ENCODE measurements at regions not wholly inside any gene's neighbourhood (a gene's known extent, or its start where the extent isn't known, plus 50 kb on each side); places are given as distances from the start of the nearest gene placed in this dataset.
A peak's percentile ranks its signal among the peaks of the same experiment; 100 is the strongest.

GRCh38 chr2:121918231-121918630, 162.8 kb downstream of the TSN start:
- DNase-seq (ENCODE audit: low read depth, low spot score), result no peak
- TF ChIP-seq, protein P1, sequence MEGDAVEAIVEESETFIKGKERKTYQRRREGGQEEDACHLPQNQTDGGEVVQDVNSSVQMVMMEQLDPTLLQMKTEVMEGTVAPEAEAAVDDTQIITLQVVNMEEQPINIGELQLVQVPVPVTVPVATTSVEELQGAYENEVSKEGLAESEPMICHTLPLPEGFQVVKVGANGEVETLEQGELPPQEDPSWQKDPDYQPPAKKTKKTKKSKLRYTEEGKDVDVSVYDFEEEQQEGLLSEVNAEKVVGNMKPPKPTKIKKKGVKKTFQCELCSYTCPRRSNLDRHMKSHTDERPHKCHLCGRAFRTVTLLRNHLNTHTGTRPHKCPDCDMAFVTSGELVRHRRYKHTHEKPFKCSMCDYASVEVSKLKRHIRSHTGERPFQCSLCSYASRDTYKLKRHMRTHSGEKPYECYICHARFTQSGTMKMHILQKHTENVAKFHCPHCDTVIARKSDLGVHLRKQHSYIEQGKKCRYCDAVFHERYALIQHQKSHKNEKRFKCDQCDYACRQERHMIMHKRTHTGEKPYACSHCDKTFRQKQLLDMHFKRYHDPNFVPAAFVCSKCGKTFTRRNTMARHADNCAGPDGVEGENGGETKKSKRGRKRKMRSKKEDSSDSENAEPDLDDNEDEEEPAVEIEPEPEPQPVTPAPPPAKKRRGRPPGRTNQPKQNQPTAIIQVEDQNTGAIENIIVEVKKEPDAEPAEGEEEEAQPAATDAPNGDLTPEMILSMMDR (IDR thresholded peaks at IDR 0.05; ENCODE audit: low read depth, low read length), result no peak
- in situ Hi-C loops (cut with HindIII; ENCODE audit: low sequenced_read_pairs), result no loop called here
- no peak overlapping the region for H3K4me3 ChIP-seq (ENCODE audit: low read depth, low read length)

GRCh38 chr2:121919803-121920202, 164.4 kb downstream of the TSN start:
- in situ Hi-C loops (cut with HindIII; ENCODE audit: low sequenced_read_pairs), result no loop called here
- no peak overlapping the region for H3K4me3 ChIP-seq (ENCODE audit: low read depth, low read length)
- TF ChIP-seq, protein P1 (IDR thresholded peaks at IDR 0.05; ENCODE audit: low read depth, low read length), result no peak
- no peak for DNase-seq (ENCODE audit: low read depth, low spot score)

- no peak for DNase-seq (ENCODE audit: low read depth, low spot score)
- H3K4me3 ChIP-seq (ENCODE audit: low read depth, low read length), result no peak overlapping the region
- in situ Hi-C loops (cut with HindIII; ENCODE audit: low sequenced_read_pairs), result no loop called here
- TF ChIP-seq, protein P1 (IDR thresholded peaks at IDR 0.05; ENCODE audit: low read depth, low read length), result no peak
Observed at GRCh38 chr2:121925466-121925865, 170.0 kb downstream of the TSN start.

- H3K4me3 ChIP-seq (ENCODE audit: low read depth, low read length), result no peak overlapping the region
- no peak for DNase-seq (ENCODE audit: low read depth, low spot score)
- TF ChIP-seq, protein P1 (IDR thresholded peaks at IDR 0.05; ENCODE audit: low read depth, low read length), result no peak
- in situ Hi-C loops (cut with HindIII; ENCODE audit: low sequenced_read_pairs), result no loop called here
Observed at GRCh38 chr2:121943285-121943684, 187.8 kb downstream of the TSN start.

DNA sequence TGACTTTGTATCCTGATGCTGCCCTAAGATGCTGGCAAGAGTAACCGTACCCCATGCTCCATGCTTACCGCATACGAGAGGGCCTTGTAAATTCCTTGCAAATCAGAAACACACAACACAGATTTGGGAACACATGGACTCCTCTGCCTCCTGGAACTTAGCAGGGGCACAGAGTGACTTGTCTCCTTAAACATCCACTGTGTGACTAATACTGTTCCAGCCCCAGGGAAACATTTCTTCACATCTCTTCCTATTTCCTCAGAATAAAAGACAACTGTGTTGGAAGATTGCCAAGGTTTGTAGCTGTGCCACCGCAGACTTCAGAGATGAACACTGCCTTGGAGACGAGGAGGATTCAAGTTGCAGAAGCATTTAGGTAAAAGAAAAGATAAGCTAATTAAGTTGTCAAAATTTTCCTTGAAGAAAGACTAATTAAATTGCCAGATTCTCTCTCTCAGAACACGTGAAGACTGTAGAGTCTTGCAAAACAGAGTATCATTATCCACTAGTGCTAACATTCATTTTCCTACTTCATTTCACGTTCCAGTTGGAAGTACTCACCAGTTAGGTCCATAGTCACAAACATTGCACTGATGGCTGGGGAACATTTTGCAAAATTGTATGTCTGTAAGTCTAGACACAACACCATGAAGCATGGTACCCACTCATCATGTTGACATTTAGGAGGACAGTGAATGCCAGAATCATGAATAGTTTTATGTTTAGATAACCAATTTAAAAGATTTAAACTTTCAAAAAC, 188.8 kb downstream of the TSN start:
- peak; percentile 36 for DNase-seq (ENCODE audit: low read depth, low spot score)
- no peak overlapping the region for H3K4me3 ChIP-seq (ENCODE audit: low read depth, low read length)
- in situ Hi-C loops (cut with HindIII; ENCODE audit: low sequenced_read_pairs), result no loop called here
- TF ChIP-seq, protein P1 (IDR thresholded peaks at IDR 0.05; ENCODE audit: low read depth, low read length), result no peak

- TF ChIP-seq, protein P1 (IDR thresholded peaks at IDR 0.05; ENCODE audit: low read depth, low read length), result no peak
- in situ Hi-C loops (cut with HindIII; ENCODE audit: low sequenced_read_pairs), result no loop called here
- no peak overlapping the region for H3K4me3 ChIP-seq (ENCODE audit: low read depth, low read length)
- no peak for DNase-seq (ENCODE audit: low read depth, low spot score)
Observed at GRCh38 chr2:121947674-121948073, 192.2 kb downstream of the TSN start.

All from astrocyte of the spinal cord (primary cell).